Daoy (cell line): ENCODE measurements at regions not wholly inside any gene's neighbourhood (a gene's known extent, or its start where the extent isn't known, plus 50 kb on each side); places are given as distances from the start of the nearest gene placed in this dataset.

ENCODE experiments used
- DNase-seq: peaks from one replicate; pipeline ENCODE4 v3.0.0-alpha.2; 2015; ENCODE audit warnings: low read depth

DNA sequence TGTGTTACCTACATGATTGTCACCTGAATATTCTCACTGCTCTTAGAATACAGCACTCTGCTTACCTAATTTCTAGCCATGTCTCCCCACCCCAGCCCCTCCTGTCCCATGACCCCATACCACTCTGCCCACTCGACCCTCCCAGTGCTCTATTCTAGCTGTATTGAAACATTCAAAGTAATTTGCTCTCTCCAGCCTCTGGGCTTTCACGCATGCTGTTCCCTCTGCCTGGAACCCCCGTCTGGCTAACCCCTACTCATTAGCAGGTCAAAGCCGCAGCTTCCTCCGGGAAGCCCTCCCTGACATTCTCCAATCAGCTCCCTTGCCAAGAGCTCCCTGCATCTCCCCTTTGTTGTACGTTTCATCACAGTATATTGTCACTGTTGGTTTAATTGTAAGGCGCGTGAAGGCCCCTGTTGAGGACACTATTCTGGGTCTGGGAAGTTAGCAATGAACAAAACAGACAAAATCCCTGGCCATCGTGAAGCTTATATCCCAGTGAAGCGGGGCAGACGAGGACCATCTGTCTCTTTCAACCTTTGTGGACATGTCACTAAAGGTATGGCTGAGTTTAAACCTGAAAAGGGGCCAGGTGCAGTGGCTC, 72.3 kb upstream of the LHX1 start:
- DNase-seq: no peak

DNA sequence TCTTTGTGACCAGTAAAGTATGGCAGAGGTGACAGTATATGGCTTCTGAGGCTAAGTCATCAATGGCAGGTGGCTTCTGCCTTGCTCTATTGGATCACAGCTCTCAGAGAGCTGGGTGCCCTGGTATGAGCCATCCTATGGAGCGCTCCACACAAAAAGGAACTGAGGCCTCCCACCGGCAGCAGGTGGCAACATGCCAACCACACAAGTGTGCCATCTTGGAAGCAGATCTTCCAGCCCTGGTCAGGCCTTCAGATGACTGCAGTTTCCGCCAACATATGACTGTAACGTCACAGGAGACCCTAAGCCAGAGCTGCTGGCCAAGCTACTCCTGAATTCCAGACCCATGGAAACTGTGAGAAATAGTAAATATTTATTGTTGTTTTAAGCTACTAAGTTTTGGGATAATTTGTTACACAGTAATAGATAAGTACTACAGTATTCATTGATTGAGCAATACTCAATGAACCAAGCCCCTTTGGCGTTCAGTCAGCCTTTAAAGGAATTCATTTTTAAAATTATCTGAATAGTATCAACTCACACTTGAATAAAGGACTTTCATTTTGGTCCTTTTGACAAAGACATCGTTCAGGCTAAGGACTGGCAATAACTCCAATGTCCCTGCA, 69.4 kb upstream of the LHX1 start:
- no peak for DNase-seq

DNA sequence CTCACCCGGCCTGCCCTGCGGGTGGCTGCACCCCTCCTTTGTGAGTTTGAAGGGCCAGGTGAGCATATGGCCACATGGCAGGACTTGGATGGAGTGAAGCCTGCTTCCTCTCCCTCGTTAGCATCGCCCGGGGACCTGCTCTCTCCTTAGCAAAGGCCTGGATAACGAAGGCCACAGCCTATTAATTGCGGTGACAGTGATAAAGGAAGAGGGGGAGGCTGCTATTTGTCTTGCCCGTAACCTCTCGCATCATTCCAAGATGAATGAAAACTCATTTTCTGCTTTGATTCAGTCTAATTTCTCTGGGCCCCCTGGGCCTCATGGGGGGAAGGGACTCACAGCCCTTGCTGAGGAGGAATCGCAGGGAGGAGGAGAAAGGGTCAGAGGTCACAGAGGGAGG, 68.5 kb upstream of the LHX1 start:
- DNase-seq: no peak

DNA sequence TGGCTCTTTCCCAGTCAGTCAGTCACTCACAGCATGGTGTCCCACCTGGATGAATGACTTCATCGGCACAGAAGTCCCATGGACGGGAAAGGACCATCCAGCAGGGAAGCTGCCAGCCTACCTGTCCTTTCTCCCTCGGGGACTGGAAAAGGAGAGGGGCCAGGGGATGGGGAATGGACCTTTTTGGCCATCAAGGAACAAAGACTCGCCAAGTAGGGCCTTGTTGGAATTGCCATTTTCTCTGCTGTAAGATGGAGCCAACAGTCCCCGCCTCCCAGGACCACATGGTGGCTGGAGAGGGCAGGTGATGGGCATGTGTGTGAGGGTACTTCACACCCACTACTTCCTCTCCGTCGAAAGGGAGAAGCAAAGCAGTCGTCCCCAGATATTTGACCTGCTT, 67.8 kb upstream of the LHX1 start:
- no peak for DNase-seq

DNA sequence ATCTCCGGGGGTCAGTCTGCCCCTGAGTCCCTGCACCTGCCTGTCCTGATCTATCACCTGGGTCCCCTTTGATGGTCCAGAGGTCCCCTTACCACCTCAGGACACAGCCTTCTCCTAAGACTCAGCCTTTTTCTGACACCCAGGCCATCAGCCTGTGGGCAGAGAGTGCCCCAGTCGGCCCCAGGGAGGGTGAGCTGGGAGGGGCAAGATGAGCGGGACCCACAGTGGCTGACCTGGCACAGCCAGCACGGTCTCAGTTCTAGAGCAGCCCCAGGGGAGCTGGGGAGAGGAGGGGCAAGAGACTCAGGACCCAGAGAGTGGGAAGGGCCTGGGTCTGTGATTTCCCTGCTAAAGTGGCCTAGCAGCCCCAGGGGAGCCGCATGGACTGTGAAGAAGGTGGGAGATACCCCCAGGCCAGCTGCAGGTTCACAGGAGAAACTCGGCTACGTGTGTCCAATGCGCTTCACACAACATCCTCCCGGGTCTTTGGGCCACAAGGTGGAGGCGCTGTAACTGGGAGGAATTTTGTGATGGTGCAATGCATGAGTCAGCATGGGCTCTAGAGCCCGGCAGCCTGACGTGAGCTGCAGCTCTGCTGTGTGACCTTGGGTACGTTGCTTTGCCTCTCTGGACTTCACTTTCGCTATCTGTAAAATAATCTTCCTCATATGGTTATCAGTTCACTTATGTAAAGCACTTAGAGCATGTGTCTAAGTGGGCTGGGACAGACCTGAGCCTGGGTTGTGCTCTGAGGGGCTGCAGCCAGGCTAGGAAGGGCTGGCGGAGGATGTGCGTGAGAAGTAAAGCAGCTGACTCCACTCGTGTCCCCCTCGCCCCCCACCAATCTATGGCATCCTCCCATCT, 67.2 kb upstream of the LHX1 start:
- peak; percentile 54 for DNase-seq

DNA sequence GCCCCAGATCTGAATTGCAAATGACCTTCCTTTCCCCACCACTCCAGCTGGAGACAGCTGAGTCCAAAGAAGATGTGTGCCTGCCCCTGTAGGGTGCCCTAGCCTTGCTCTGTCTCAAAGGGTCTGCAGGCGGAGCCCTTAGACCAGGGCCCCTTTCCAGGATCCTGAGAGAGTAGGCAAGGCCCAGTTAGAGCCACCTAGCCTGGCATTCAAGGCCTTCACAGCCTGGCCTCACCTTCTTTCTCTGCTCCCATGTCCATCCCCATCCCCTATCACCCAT, 66.6 kb upstream of the LHX1 start:
- no peak for DNase-seq

DNA sequence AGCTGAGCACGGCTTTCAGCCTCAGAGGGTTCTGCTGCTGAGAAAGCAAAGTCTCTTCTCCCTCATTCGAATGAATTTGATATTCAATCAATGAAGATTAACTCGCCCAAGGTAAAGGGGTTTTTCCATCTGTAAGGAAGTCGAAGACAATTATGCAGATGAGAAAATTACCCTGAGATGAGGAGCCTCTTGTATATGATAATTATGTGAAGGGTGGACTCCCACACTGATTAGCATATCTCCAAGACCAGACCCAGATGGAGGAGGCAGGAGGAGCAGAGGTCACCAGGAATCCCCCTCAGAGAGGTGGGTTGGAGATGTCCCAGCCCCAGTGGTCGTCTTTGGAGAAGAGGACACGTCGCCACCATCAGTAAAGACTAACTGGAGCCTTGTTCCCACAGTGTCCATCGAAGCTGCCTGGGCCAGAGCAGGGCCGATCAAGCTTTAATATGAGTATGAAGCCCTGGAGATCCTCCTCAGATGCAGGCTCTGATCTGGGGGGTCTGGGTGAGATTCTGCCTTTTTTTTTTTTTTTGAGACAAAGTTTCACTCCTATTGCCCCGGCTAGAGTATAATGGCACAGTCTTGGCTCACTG, 61.5 kb upstream of the LHX1 start:
- DNase-seq: no peak

DNA sequence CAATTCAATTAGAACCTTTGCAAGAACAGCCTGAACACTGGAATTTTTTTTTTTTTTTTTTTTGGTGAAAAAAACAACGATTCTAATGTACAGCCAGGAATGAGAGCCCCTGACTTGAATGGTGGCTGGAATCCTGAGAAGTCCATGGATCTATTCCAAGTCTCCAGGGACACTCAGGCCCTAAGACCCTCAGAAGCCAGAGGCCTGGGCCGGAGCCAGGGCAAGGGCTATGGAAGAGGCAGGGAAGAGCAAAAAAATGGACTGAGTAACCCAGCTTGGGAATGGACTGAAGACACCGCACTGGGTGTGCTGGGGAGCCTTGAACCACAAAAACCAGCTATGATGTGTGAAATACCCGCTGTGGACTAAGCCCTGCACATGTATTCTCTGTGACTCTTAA, 60.3 kb upstream of the LHX1 start:
- DNase-seq: no peak

DNA sequence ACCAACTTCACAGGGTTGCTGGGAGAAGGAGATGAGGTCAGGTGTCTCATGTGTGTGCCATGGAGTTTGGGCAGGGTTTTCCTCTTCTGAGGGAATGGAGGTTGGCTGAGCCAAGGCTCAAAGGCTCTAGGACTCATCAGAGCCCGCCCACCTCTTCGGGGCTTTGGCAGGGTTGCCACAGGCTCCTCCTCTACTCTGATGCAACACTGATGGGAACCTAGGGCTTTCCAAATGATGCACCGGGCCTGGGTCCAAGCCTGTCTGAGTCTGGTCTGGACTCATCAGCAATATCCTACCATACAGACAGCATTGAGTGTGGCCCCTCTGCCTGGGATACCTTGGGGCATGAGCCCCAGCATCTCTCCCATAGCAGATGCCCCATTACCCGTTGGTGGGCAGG, 59.5 kb upstream of the LHX1 start:
- peak; percentile 58 for DNase-seq

DNA sequence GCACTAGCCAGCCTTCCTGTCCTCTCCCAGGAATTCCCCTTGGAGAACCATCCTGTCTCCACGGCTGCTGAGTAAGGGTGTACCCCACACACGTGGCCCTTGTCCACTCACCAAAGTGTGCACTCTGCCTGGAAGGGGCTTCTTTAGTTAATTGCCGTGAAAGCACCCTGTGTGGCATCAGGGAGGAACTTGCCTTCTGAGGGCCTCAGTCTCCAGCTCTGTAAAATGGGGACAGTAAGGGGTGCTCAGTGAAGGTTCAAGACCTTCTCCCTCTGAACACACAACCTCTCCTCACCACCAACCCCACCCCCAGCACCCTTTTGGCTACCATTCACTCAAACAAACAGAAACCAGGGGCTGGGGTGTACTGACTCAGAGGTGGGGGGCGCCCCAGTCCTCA, 59.1 kb upstream of the LHX1 start:
- no peak for DNase-seq

DNA sequence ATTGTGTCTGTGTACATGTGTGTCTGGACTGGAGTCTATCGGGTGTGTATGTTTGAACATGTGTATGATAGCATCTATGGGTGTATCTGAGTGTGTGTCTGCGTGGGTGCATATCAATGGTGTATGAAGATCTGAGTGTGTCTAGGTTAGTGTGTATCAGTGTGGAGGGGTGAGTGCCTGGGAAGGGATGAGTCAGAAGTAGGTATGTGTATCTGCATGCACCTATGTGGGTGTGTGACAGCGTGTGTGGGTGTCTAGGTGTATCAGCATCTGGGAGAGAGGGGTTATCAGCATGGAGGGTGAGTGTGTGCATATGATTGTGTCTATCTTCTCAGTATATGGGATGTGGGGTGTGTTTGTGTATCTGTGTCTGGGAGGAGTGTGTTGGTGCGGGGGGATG, 58.2 kb upstream of the LHX1 start:
- DNase-seq: no peak

DNA sequence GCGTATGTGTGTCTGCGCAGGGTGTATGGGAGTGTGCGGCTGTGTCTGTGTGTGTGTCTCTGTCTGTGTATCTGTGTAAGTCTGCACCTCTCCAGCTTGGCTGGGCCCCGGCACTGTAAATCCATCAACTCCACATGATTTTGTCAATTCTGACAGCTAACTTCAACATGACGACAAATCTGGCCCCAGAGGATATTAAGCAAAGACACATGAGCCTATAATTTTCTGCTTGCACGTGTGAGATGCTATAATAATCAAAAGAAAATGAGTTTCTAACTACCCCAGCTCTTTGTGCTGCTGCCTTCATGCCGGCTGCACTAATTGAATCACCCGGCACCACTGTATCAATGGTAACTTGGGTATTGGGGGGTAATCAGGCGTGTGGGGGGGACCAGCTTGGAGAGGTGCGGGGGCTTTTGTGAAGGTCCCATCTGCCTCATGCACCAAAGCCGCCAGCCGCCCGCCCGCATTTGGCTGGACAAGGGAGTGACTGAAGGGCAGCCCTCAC, 57.6 kb upstream of the LHX1 start:
- DNase-seq: no peak

DNA sequence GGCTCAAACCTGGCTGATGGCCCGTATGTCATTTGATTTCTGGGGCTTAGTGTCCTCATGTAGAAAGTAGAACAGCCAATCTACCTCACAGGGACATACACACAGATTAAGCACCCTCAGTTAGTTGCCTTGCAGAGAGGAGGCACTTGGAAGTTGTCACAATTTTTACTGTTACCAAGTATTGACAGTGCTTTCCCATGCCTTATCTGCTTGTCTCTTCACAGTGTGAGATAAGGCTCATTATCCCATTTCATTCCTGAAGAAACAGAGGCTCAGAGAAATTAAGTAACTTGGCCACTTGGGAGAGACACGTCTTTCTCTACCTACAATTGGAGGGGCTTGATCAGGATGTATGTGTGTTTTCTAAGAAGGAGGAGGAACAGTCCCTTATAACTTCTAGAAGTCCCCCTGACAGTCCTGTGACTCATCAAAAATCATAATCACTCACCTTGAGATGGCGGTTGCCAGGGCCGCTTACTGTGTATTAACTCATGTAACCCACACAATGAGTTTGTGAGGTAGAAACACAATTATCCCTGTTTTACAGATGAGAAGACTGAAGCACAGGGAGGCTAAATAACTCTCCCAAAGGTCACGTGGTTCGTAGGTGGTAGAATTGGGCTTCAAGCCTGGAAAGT, 56.9 kb upstream of the LHX1 start:
- peak; percentile 45 for DNase-seq

DNA sequence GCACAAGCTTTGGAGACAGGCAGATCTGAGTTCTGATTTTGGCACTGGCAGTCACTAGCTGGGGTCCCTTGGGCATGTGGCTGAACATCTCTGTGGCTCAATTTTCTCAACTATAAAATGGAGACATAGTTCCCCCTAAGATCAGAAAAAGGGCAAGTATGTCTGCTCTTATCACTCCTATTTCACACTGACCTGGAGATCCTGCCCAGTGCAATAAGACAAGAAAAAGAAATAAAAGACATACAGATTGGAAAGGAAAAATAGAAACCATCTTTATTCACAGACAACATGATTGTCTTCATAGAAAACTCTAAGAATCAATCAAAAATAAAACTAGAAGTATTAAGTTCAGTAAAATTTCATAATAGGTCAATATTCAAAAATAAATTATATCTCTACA, 56.0 kb upstream of the LHX1 start:
- DNase-seq: no peak

DNA sequence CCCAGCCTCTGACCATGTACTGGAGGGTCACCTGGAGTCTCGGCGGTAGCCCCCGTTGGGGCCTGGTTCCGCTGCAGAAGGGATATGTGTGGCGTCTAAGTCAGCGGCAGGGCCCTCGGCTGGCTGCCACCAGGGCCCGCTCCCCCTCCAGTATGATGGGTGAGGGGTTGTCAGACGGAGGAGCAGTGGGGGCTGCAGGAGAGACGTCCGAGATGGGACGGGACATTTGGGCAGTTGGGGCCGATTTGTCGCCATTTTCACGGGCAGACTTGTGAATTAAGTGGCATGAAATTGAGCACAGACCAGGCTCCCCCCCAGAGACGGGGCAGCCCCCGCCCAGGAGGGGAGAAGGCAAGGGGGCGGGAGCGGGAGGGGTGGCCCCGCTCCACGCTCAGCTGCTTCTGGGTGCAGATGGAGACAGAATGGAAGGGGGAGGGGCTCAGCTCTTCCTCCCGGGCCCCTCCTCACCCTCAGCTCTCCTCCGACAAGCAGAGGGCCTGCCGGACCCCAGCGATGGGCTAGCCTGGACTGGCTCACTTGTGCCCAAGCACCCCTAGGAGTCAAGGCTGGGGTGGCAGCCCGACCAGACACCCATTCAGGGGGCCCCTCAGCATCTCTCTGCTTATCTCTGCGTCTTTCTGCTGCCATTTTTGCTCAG, 52.7 kb upstream of the LHX1 start:
- DNase-seq: no peak

DNA sequence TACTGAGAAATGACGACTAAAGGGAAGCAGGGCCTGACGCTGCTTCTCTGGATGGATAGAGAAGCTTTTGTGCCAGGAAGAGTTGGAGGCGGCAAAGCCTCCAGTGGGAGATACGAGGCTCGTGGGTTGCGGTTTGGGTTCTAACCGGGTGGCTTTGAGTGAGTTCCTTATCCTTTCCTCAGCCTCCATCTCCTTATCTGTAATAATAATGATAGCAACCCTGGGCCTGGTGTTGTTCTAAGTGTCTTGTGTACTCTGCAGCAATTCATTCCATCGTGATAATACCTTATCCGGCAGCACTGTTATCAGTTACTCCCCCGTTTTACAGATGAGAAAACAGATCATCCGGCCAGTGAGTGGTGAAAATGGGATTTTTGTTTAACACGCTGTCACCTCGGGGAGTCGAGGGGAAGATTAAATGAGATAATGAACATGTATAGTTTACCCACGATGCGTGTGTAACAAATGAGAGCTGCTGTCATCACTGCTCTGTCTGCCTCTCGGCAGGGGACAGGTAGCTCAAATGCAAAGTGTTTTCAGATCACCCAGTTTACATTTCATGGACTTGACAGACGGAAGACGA, 52.0 kb upstream of the LHX1 start:
- peak; percentile 35 for DNase-seq

DNA sequence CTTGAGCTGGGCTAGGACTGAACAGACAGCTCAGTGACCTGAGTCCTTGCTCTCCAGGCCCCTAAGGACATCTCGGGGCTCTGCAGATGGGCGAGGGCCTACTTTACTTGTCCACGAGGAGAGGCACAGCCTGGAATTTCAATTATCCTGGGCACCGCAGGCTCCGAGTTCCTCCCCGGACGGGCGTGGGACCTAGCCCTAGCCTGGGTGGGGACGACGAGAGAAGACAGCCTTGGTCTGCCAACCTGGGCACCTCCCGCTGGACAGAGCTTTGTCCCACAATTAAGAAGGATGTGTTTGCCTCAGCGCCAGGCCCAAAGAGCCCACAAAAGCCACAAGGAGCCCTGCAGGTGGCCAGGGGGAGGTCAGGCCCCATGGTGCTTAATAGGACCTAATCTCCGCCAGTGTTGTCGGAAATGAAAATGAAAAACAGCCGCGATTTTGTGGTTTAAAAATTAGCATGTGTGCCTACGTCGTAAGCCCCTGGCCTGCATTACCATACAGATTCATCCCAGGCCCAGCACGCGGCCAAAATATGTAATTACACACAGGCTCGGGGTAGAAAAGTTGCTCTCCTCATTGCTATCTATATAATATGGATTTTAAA, 51.4 kb upstream of the LHX1 start:
- DNase-seq: peak; percentile 42
